HG02798 (cell line): ENCODE measurements at regions not wholly inside any gene's neighbourhood (a gene's known extent, or its start where the extent isn't known, plus 50 kb on each side); places are given as distances from the start of the nearest gene placed in this dataset.
"Not testable (repeated sequence)": the region's sequence is repeated elsewhere in the genome, so short reads cannot be mapped to it uniquely, and the experiment has no call there.

ENCODE experiments used
- ATAC-seq: cut with Tn5 transposase; IDR thresholded peaks from one replicate; pipeline ENCODE4 v1.9.1; 2021; ENCODE audit warnings: mild to moderate bottlenecking; ENCODE audit not compliant: unreplicated experiment, poor library complexity

GRCh38 chr5:27928060-27928459 is 889.7 kb upstream of the CDH9 start:
- no peak for ATAC-seq

GRCh38 chr5:27911216-27911615 is 872.8 kb upstream of the CDH9 start:
- ATAC-seq: no peak

DNA sequence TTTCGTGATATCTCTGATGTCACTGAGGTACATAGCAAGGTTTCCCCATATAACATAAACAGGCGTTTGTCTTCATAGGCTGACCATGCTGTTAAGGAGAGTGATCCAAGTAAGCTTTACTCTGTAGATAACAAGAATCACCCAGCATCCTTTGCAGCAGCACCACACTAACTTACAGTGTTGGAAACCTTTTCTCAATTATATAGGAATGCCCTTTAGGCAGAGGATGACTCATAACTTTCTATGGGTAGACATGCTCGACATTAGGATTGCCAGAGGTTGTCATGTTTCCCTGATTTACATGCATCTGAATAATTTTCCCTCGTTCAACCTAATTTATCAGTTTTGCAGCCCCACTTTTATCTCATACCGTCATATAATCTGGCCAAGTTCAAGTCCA is 870.0 kb upstream of the CDH9 start:
- no peak for ATAC-seq

- ATAC-seq: no peak
Observed at GRCh38 chr5:27906931-27907601, 868.7 kb upstream of the CDH9 start.

GRCh38 chr5:27906481-27906880 is 868.1 kb upstream of the CDH9 start:
- ATAC-seq: no peak

- no peak for ATAC-seq
Observed at GRCh38 chr5:27900761-27901160, 862.4 kb upstream of the CDH9 start.

- no peak for ATAC-seq
Observed at GRCh38 chr5:27876071-27876470, 837.7 kb upstream of the CDH9 start.

DNA sequence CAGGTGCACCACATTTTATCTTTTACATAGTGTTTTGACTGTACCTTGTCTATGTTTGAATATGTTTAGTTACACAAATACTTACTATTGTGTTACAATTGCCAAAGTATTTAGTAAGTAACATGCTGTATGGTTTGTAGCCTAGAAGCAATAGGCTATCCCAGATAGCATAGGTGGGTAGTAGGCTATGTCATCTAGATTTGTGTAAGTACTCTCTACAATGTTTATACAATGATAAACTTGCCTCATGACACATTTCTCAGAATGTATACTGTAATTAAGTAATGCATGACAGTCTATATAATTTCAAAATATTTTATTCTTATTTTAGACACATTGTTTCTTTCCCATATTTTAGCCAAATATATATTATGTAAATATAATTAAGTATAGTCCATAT is 836.8 kb upstream of the CDH9 start:
- no peak for ATAC-seq

- ATAC-seq: no peak
Observed at GRCh38 chr5:27868292-27868691, 829.9 kb upstream of the CDH9 start.

DNA sequence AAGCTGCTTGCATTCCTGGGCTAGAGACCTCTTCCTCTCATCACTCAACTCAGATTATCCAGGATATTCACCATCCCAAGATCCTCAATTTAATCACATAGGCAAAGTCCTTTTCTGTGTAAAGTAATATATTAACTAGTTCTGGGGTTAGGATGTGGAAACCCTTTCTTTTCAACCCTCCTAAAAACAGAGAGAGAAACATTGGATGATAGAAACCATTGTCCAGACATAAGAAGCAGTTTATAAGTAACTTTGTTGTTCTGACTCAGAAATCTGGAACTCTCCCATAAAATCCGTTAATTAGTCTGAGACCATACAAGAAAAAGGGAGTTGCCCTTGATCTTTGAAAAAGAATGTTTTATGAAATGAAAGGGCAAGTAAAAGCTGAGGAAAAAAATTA is 817.1 kb upstream of the CDH9 start:
- no peak for ATAC-seq

DNA sequence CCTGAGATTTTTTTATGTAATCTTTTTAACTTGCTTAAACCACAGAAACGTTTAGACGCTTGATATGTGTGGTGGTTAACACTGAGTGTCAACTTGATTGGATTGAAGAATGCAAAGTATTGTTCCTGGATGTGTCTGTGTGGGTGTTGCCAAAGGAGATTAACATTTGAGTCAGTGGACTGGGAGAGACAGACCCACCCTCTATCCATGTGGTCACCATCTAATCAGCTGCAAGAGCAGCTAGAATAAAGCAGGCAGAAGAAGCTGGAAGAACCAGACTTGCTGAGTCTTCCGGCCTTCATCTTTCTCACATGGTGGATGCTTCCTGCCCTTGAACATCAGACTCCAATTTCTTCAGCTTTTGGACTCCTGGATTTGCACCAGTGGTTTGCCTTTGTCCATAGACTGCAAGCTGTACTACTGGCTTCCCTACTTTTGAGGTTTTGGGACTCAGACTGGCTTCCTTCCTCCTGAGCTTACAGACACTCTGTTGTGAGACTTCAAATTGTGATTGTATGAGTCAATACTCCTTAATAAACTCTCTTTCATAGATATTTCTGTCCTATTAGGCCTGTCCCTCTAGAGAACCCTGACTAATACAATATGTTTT is 816.0 kb upstream of the CDH9 start:
- ATAC-seq: no peak

DNA sequence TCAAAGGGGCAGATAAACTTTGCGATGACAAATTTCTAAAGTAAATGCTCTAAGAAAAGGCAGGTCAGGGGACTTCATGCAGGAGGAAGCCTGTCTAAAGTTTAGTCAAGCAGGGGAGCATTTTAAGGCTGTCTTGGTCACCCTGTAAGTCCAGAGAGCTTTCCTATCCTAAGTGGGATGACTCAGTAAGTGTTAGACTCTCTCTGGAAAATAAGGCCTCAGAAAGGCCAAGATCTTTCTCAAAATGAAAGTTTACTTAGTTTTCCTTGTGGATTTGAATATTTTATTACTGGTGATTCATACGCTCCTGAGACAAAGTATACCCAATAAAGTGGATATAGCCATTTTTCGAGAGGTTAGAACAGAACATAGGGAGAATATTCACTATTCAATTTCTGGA is 806.9 kb upstream of the CDH9 start:
- ATAC-seq: no peak

DNA sequence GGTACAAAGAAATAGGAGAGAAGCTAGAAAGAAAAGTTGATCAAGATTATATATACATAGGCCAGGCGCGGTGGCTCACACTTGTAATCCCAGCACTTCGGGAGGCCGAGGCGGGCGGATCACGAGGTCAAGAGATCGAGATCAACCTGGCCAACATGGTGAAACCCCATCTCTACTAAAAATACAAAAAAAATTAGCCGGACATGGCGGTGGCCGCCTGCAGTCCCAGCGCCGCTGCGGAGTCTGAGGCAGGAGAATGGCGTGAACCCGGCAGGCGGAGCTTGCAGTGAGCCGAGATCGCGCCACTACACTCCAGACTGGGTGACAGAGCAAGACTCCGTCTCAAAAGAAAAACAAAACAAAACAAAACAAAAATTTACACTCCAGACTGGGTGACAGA is 798.3 kb upstream of the CDH9 start:
- ATAC-seq: not testable (repeated sequence)

DNA sequence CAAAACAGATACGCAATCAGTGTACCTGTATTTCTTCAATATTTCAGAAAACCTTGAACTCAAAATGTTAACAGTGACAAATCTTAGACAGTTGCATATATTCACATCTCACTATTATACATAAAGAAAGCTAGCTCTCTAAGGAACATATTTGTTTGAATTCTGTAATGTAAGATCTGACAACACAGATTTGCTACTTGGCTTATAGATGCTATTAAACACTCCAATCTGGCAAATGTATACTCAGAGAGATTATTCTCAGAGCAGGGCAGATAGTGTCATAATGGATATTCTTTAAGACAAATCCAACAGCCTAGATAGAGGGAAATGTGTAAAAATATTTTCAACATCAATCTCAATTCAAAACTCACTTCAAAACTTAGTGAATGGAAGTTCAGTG is 794.5 kb upstream of the CDH9 start:
- no peak for ATAC-seq

DNA sequence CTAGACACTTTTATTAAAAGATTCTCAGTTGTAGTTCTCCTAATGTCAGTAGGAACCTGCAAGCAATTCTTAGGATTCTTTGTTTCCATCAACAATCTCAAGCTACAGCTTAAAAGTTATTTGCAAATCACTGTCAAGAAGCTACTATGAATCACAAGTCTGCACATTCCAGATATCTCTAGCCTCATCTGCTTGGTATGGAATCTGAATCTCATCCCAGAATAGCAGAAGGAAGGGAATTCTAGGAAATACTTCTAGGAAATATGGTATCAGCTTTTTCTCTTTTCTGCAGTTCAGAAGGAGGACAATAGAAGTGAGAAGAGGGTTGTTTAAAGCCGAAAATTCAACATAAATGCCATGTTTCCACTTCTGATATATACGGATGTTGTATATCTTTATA is 792.2 kb upstream of the CDH9 start:
- no peak for ATAC-seq

GRCh38 chr5:27821681-27822080 is 783.3 kb upstream of the CDH9 start:
- no peak for ATAC-seq

DNA sequence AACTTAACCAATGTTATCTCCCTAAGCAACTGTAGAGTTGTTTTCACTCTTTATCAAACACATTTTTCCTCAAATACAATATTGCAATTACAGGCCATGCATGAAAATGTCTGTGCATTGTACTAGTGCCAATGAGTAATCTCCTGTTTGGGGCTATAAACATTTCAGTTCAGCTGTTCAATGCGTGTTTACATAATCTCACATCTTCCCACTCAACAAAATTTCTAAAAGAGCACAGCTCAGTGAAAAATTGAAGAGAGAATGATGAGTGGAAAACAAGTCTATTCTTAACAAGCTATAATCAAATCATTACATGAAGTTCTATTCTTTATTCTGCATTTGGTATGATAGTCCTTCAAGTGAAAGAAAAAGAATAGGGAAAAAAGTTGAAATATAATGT is 780.5 kb upstream of the CDH9 start:
- no peak for ATAC-seq

DNA sequence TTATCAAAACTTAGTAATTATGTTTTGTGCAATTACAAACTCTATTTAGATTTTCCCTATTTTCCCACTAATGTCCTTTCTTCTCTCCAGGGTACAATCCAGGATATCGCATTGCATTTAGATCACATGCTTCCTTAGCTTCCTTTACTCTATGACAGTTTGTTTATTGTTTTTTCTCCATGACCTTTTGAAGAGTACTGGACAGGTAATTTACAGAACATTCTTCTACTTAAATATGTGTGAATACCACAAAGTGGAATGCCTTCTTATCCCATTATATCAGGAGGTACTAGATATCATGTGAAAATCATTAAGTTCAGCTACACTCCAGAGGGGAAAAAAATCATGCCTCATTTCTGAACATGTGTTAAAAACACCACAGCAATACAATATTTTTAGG is 776.6 kb upstream of the CDH9 start:
- ATAC-seq: no peak

DNA sequence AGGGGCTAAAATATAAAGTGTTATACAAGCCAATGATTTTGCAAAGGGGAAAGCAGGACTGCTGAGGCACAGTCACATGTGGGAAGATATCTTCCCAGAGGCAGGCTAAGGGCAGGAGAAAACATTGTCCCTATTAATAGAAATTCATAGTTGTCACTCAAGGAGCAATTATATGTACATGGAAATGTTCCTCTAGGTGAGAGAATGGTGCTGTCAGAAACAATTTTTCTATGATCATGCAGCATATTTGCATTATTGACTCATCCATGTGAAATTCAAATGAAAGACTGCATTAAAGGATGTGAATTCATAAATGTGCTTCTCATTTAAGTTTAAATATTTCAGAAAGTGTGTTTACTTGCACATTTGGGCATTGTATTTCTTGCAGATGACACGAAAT is 775.9 kb upstream of the CDH9 start:
- ATAC-seq: no peak

GRCh38 chr5:27810458-27810857 is 772.1 kb upstream of the CDH9 start:
- ATAC-seq: no peak

DNA sequence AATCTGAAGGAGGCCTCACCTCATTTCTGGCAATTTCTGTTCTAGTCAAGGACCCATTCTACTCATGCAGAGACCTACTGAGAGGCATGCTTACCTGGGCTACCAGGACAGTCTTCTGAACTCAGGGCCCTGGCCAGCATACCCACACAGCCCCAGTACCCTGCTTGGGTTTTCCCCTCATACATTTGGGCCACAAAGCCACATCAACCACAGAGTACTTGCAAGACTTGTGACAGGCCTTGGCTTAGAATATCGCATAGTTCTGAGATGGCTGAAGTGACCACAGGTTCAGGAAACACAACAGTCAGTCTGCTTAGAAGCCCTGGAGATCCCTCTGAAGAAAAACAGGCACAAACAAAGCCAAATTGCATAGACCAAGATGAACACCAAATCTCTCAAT is 758.8 kb upstream of the CDH9 start:
- ATAC-seq: no peak

- ATAC-seq: no peak
Observed at GRCh38 chr5:27788184-27788583, 749.8 kb upstream of the CDH9 start.
